K562 (cell line): ENCODE measurements at regions not wholly inside any gene's neighbourhood (a gene's known extent, or its start where the extent isn't known, plus 50 kb on each side); places are given as distances from the start of the nearest gene placed in this dataset.

Experiments
- ATAC-seq: fragments of 200-7000 bp; cut with Tn5 transposase; 3 replicates; pipeline ENCODE4 v1.9.1; 2020; ENCODE audit warnings: moderate library complexity
- BruUV-seq: library from RNA; stranded (reverse); fragments of 400-500 nt; replicated peaks from 2 replicates; lab custom pipeline; 2021; lab: Mats Ljungman, UMichigan
- CTCF ChIA-PET: fragments of 300-600 bp; formaldehyde crosslinking; extraction: SDS; loops from one replicate; lab custom pipeline; 2021; ENCODE audit warnings: low intra/inter-chr PET ratio; lab: Yijun Ruan, JAX
- POLR2A ChIA-PET: fragments of 300-600, 350-650 bp; sonication (Branson Sonifier 250); formaldehyde crosslinking; extraction: SDS; loops from one replicate; lab custom pipeline; 2021; ENCODE audit warnings: antibody characterized with exemption, inconsistent platforms; lab: Yijun Ruan, JAX
- DNase-seq, 4 experiments: peaks; one replicate each; pipeline versions ENCODE4 v3.0.0 to v3.0.0-alpha.2; 2011 to 2018; ENCODE audit warnings: low spot score in 3 of 4, mixed read lengths in 3 of 4; ENCODE audit errors: extremely low read depth in 1 of 4
- FAIRE-seq: peaks from 2 replicates; lab custom pipeline; 2011; peaks lifted over from hg19 to GRCh38; lab: Jason Lieb, UNC
- H2AFZ ChIP-seq: 2 replicates; pipeline ENCODE4 v1.6.0; 2011; ENCODE audit warnings: low read depth, low read length, control low read depth, inconsistent platforms
- H3K27ac ChIP-seq: fragments of 200-600 bp; 3 replicates; pipeline ENCODE4 v1.8.0; 2011; ENCODE audit warnings: low read depth, mild to moderate bottlenecking, control low read depth, inconsistent platforms, low read length, moderate library complexity, mixed read lengths; ENCODE audit errors: extremely low read depth
- H3K27me3 ChIP-seq, 2 experiments: fragments of 300-600 bp in 1 of 2; 2 replicates in 1 of 2; 3 replicates in 1 of 2; pipeline versions ENCODE4 v1.6.0 to v1.8.0; 2011; ENCODE audit warnings: inconsistent platforms in 2 of 2, low read length in 2 of 2, mild to moderate bottlenecking in 1 of 2, mixed read lengths in 1 of 2, moderate library complexity in 1 of 2; ENCODE audit not compliant: control insufficient read depth in 2 of 2, insufficient read depth in 2 of 2
- H3K36me3 ChIP-seq: fragments of 300-600 bp; 3 replicates; pipeline ENCODE4 v1.8.0; 2011; ENCODE audit warnings: mild to moderate bottlenecking, low read length, inconsistent platforms; ENCODE audit not compliant: control insufficient read depth, insufficient read depth
- H3K4me1 ChIP-seq, 2 experiments: fragments of 200-600 bp in 1 of 2; replicated peaks in 1 of 2; 2 replicates in 1 of 2; 3 replicates in 1 of 2; pipeline versions ENCODE4 v1.5.1 to v1.8.0; 2011; ENCODE audit warnings: inconsistent platforms in 2 of 2, low read length in 2 of 2, mild to moderate bottlenecking in 1 of 2, mixed read lengths in 1 of 2, moderate library complexity in 1 of 2; ENCODE audit not compliant: control insufficient read depth in 2 of 2, insufficient read depth in 2 of 2
- H3K4me2 ChIP-seq: 2 replicates; pipeline ENCODE4 v1.6.1; 2011; ENCODE audit warnings: low read length, control low read depth, inconsistent platforms, mixed read lengths; ENCODE audit not compliant: insufficient read depth
- H3K4me3 ChIP-seq: fragments of 200-600 bp; sonication (generic), shearing (Covaris generic); 2 replicates; pipeline ENCODE4 v1.5.1; 2016; ENCODE audit warnings: control low read depth, inconsistent platforms
- H3K79me2 ChIP-seq: fragments of 200-600 bp; 3 replicates; pipeline ENCODE4 v1.8.0; 2011; ENCODE audit warnings: low read length, inconsistent platforms; ENCODE audit not compliant: control insufficient read depth, insufficient read depth
- H3K9ac ChIP-seq, 2 experiments: 2 replicates each; pipeline versions ENCODE4 v1.6.0 to v1.6.1; 2011; ENCODE audit warnings: low read depth in 2 of 2, low read length in 2 of 2, control low read depth in 1 of 2, inconsistent platforms in 1 of 2, mild to moderate bottlenecking in 1 of 2, mixed read lengths in 1 of 2; ENCODE audit not compliant: insufficient read depth in 1 of 2
- H3K9me1 ChIP-seq: one replicate; pipeline ENCODE4 v1.6.0; 2011; ENCODE audit warnings: inconsistent platforms, mild to moderate bottlenecking, low read length, moderate library complexity; ENCODE audit not compliant: control insufficient read depth, insufficient read depth
- H3K9me3 ChIP-seq: replicated peaks from 2 replicates; pipeline ENCODE4 v1.5.1; 2011; ENCODE audit warnings: low read depth, low read length, inconsistent platforms; ENCODE audit not compliant: control insufficient read depth, insufficient read depth
- H4K20me1 ChIP-seq: replicated peaks from 2 replicates; pipeline ENCODE4 v1.6.1; 2011; ENCODE audit warnings: low read length, inconsistent platforms, mixed read lengths; ENCODE audit not compliant: control insufficient read depth, insufficient read depth
- DNMT1 ChIP-seq: fragments of 450-650 bp; IDR thresholded peaks from 2 replicates; pipeline ENCODE4 v1.6.1; 2016; ENCODE audit warnings: antibody characterized with exemption, mild to moderate bottlenecking
- DPF2 ChIP-seq: fragments of 450-650 bp; IDR thresholded peaks from 2 replicates; pipeline ENCODE4 v1.6.1; 2016
- FOXJ2 ChIP-seq: fragments of 200-800 bp; sonication (Bioruptor generic); IDR thresholded peaks from 2 replicates; pipeline ENCODE4 v1.6.1; 2016; ENCODE audit warnings: missing genetic modification characterization, missing compliant biosample characterization
- NFRKB ChIP-seq: fragments of 450-650 bp; IDR thresholded peaks from 2 replicates; pipeline ENCODE4 v1.6.1; 2016; ENCODE audit warnings: low read depth
- NR2F6 ChIP-seq: fragments of 450-650 bp; formaldehyde crosslinking; IDR thresholded peaks from 2 replicates; pipeline ENCODE4 v1.4.0; 2020; ENCODE audit warnings: mild to moderate bottlenecking
- PCBP1 ChIP-seq: fragments of 200-400 bp; formaldehyde crosslinking; IDR thresholded peaks from 2 replicates; pipeline ENCODE4 v1.6.1; 2018; ENCODE audit warnings: mild to moderate bottlenecking, low read depth, low read length; ENCODE audit not compliant: poor library complexity, severe bottlenecking
- TFE3 ChIP-seq: fragments of 450-650 bp; formaldehyde crosslinking; IDR thresholded peaks from 2 replicates; pipeline ENCODE4 v1.4.0; 2020; ENCODE audit warnings: mild to moderate bottlenecking, mixed read lengths
- TRIM24 ChIP-seq, 2 experiments: fragments of 450-650 bp; IDR thresholded peaks; 2 replicates each; pipeline ENCODE4 v1.6.1; 2016
- ZZZ3 ChIP-seq: fragments of 450-650 bp; IDR thresholded peaks from 2 replicates; pipeline ENCODE4 v1.6.1; 2016; ENCODE audit warnings: antibody characterized with exemption, mild to moderate bottlenecking, moderate library complexity
- WGBS: fragments of 100-300 bp; shearing (Covaris generic); methylation state at CpG from one replicate; pipeline ENCODE4 v1.1.6; 2016; ENCODE audit warnings: low coverage, mixed read lengths; ENCODE audit not compliant: insufficient coverage; ENCODE audit errors: missing lambda C conversion rate; 5-methylcytosine and 5-hydroxymethylcytosine counted together
- in situ Hi-C: fragments of 300-500 bp; cut with MboI; formaldehyde crosslinking; loops from 4 replicates; pipeline ENCODE4 v1.15.0; 2018; ENCODE audit warnings: inconsistent platforms, mixed read lengths
- intact Hi-C: fragments of 100-400 bp; cut with micrococcal nuclease; formaldehyde crosslinking; loops from 2 replicates; pipeline ENCODE4 v1.14.2; 2022
- TF ChIP-seq, protein P1 (sequence below): fragments of 450-650 bp; IDR thresholded peaks from 2 replicates; pipeline ENCODE4 v1.6.1; 2017; ENCODE audit warnings: antibody characterized with exemption
- TF ChIP-seq, protein P2 (sequence below): fragments of 200-400 bp; formaldehyde crosslinking; IDR thresholded peaks from 2 replicates; pipeline ENCODE4 v1.6.1; 2017; ENCODE audit warnings: mild to moderate bottlenecking, low read depth, low read length, moderate library complexity
- TF ChIP-seq, protein P3 (sequence below): sonication (generic); formaldehyde crosslinking; IDR thresholded peaks from 2 replicates; pipeline ENCODE4 v1.8.0; 2022; ENCODE audit warnings: mild to moderate bottlenecking, missing genetic modification reagents

DNA sequence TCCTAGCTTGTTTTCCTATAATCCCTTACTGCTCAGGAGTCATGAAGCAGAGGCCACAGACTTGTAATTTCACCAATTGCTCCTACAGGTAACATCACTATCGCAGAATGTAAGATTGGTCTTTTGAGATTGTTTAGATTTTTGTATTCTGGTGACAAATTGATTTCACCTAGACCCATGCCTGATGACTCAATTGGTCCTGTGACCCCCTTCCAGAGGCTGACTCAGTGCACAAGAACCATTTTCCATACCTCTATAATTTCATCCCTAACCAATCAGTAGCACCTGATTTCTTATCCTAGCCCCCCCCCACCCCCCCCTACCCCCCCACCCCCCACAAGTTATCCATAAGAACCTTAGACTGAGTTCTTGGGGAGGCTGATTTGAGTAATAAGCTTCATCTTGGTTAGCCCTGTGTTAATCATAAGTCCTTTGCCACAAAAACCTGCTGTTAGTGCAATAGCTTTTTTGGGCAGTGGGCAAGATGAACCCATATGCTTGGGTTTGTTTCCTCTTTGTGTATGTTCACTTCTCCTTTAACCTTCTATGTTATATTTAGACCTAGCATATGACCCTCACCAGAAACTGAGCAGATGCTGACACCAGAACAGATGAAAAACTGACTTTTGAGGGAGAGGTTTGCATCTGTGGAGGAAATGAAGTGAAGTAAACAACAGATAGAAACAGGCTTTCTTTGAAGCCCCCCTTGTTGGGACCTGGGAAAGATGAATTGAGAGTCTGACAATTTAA is 187.1 kb downstream of the KIF20B start (continued):
- TF ChIP-seq, protein P1, sequence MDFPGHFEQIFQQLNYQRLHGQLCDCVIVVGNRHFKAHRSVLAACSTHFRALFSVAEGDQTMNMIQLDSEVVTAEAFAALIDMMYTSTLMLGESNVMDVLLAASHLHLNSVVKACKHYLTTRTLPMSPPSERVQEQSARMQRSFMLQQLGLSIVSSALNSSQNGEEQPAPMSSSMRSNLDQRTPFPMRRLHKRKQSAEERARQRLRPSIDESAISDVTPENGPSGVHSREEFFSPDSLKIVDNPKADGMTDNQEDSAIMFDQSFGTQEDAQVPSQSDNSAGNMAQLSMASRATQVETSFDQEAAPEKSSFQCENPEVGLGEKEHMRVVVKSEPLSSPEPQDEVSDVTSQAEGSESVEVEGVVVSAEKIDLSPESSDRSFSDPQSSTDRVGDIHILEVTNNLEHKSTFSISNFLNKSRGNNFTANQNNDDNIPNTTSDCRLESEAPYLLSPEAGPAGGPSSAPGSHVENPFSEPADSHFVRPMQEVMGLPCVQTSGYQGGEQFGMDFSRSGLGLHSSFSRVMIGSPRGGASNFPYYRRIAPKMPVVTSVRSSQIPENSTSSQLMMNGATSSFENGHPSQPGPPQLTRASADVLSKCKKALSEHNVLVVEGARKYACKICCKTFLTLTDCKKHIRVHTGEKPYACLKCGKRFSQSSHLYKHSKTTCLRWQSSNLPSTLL, result no peak
- TF ChIP-seq, protein P2, sequence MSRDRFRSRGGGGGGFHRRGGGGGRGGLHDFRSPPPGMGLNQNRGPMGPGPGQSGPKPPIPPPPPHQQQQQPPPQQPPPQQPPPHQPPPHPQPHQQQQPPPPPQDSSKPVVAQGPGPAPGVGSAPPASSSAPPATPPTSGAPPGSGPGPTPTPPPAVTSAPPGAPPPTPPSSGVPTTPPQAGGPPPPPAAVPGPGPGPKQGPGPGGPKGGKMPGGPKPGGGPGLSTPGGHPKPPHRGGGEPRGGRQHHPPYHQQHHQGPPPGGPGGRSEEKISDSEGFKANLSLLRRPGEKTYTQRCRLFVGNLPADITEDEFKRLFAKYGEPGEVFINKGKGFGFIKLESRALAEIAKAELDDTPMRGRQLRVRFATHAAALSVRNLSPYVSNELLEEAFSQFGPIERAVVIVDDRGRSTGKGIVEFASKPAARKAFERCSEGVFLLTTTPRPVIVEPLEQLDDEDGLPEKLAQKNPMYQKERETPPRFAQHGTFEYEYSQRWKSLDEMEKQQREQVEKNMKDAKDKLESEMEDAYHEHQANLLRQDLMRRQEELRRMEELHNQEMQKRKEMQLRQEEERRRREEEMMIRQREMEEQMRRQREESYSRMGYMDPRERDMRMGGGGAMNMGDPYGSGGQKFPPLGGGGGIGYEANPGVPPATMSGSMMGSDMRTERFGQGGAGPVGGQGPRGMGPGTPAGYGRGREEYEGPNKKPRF, result no peak

GRCh38 chr10:89889606-89890005 is 188.2 kb downstream of the KIF20B start:
- H3K9me3 ChIP-seq, result no peaks in the 10 kb centered on the region
- ChIA-PET CTCF (no interaction called here), POLR2A (no interaction called here)
- TF ChIP-seq ZZZ3, result no peak
- TF ChIP-seq DPF2, result no peak
- TF ChIP-seq, protein P3, sequence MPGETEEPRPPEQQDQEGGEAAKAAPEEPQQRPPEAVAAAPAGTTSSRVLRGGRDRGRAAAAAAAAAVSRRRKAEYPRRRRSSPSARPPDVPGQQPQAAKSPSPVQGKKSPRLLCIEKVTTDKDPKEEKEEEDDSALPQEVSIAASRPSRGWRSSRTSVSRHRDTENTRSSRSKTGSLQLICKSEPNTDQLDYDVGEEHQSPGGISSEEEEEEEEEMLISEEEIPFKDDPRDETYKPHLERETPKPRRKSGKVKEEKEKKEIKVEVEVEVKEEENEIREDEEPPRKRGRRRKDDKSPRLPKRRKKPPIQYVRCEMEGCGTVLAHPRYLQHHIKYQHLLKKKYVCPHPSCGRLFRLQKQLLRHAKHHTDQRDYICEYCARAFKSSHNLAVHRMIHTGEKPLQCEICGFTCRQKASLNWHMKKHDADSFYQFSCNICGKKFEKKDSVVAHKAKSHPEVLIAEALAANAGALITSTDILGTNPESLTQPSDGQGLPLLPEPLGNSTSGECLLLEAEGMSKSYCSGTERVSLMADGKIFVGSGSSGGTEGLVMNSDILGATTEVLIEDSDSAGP (CRISPR knock-in tag), result no peak
- TF ChIP-seq DNMT1, result no peak
- TF ChIP-seq TFE3, result no peak
- no peak for TF ChIP-seq NR2F6
- TF ChIP-seq PCBP1, result no peak
- TF ChIP-seq NFRKB, result no peak
- no peak for TF ChIP-seq TRIM24 (IDR thresholded peaks at IDR 0.05)
- TF ChIP-seq FOXJ2, result no peak
- BruUV-seq, result no TSS peak
- no peak overlapping the region for H2AFZ ChIP-seq
- H3K27ac ChIP-seq, result no peak overlapping the region
- H3K4me2 ChIP-seq, result no peak overlapping the region
- H3K9ac ChIP-seq, result no peak overlapping the region
- H4K20me1 ChIP-seq, result no peaks in the 10 kb centered on the region
- intact Hi-C loops (no loop called here), in situ Hi-C loops (no loop called here)
- H3K4me1 ChIP-seq, result no peaks in the 10 kb centered on the region
- 4% methylated on average over 2 of the region's 2 CpGs for WGBS
- no peaks in the 10 kb centered on the region for H3K9me1 ChIP-seq
- FAIRE-seq, result no peak
- H3K79me2 ChIP-seq, result no peaks in the 10 kb centered on the region
- no peak overlapping the region for H3K4me3 ChIP-seq
- ATAC-seq, result no peak
- DNase-seq, result no peak
- H3K36me3 ChIP-seq, result no peaks in the 10 kb centered on the region
- H3K27me3 ChIP-seq, result no peaks in the 10 kb centered on the region
